ENCODE measurements at regions not wholly inside any gene's neighbourhood (a gene's known extent, or its start where the extent isn't known, plus 50 kb on each side); places are given as distances from the start of the nearest gene placed in this dataset.

DNA sequence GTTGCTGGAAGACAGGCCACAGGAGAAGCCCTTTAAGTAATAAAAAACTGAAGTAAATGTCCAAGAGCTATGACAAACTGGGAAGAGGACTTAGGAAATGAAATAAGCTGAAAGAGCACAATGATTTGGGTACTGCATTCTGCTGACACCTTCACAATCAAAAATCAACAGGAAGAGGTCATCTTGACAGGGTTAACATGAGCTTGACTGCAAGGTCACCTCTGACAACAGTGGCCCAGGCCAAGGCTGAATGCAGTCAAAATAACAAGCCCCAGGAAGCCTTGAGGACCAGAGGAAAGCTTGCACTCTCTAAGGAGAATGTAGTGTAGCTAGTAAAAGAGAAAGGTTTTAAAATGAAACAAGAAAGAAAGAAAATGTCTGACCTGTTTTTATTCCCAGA, 179.3 kb downstream of the SEC16B start:
- Mint-ChIP-seq H3K27ac (no peak overlapping the region), H3K9me3 (peaks cover 0 to 2% of the 10 kb centered on the region in 2 donors), H3K4me3 (no peak overlapping the region), H3K36me3 (no peaks in the 10 kb centered on the region), H3K27me3 (no peaks in the 10 kb centered on the region), H3K4me1 (no peaks in the 10 kb centered on the region)
- DNase-seq: no peak
- no peak for ATAC-seq (replicated peaks)

DNA sequence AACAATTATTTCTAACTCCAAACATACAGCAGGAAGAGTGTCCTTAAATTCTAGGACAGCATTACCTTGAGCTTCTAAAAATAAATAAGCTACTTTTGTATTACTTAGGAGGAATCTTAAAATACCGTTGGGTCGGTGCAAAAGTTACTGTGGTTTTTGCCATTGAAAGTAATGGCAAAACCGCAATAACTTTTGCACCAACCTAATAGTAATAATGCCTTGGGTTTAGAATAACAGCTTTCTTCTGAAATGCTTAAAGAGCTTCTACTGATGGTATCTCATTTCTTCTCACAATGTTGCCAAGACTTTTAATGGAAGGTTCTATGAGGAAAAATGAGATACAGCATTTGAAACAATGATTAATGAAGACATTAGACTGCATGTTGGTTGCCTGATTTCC, 179.9 kb downstream of the SEC16B start:
- no peaks in the 10 kb centered on the region for H3K4me1 Mint-ChIP-seq
- H3K27me3 Mint-ChIP-seq: no peaks in the 10 kb centered on the region
- H3K9me3 Mint-ChIP-seq: peaks cover 0 to 2% of the 10 kb centered on the region in 2 donors
- H3K27ac Mint-ChIP-seq: no peak overlapping the region
- DNase-seq (no peak), ATAC-seq (replicated peaks) (no peak)
- H3K4me3 Mint-ChIP-seq: no peak overlapping the region
- H3K36me3 Mint-ChIP-seq: no peaks in the 10 kb centered on the region

DNA sequence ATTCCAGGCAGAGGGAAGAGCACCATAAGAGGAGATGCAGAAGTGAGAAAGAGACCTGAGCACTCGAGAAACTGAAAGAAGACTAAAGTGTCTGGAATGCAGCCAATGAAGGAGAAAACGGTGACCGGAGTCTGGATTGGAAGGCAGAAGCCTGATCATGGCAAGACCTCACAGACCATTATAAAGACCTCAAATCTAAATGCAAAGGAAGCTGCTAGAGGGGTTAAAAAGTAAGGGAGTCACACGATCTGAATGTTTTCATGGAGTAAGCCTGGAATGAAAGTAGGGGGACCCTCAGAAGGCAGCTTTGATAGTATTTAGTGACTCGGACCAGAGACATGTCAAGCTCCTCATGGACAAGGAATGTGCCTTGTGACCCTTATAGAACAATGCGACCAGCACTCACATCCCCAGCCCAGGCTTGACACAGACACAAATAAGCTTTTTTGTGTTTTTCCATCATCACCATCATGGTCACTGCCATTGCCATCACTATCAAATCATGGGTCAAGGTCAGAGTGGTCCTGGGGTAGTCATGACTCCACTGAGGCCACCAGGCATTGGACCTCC, 183.6 kb downstream of the SEC16B start:
- ATAC-seq (replicated peaks): no peak
- Mint-ChIP-seq H3K4me3 (no peak overlapping the region), H3K27me3 (no peaks in the 10 kb centered on the region), H3K27ac (no peak overlapping the region), H3K9me3 (peaks cover 0 to 2% of the 10 kb centered on the region in 2 donors), H3K4me1 (no peaks in the 10 kb centered on the region), H3K36me3 (no peaks in the 10 kb centered on the region)
- no peak for DNase-seq

DNA sequence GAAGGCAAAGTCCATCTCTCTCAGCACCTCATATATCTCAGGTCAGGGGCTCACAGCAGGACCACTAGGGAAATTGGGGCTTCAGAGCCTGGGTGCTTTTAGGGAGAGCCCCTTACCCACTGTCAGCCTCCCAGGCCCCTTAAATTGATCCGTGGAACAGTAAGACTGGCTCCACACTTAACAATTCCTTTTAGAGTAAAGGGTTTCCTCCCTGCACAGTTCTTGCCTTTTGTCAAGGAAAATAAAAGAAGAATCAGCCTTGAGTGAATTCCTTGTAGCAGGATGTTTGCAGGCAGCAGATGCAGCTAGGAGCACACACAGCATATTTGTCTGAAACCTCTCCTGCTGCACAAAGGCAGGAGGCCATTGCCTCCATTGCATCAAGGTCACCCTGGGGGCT, 184.9 kb downstream of the SEC16B start:
- H3K27me3 Mint-ChIP-seq: no peaks in the 10 kb centered on the region
- no peak overlapping the region for H3K4me3 Mint-ChIP-seq
- ATAC-seq (replicated peaks) (no peak), DNase-seq (no peak)
- no peaks in the 10 kb centered on the region for H3K36me3 Mint-ChIP-seq
- H3K27ac Mint-ChIP-seq: no peak overlapping the region
- peaks cover 0 to 2% of the 10 kb centered on the region in 2 donors for H3K9me3 Mint-ChIP-seq
- no peaks in the 10 kb centered on the region for H3K4me1 Mint-ChIP-seq

DNA sequence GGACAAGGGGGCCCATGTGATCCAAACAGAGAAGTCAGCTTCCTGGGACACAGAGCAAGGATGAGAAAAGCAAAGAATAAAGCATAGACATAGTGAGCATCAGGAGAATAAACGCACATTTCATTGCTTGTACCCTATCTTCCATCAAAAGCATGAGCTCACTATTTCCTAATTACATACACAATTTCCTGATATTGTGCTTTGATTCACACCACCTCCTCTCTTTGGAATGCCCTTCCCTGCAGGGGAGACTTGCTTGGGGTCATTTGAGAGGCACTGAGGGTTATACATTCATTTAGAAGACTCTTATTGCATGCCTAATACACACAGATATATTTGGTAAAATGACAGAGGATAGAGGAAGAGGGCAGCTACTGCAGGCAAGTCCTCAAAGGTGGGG, 185.4 kb downstream of the SEC16B start:
- no peak overlapping the region for H3K27ac Mint-ChIP-seq
- ATAC-seq (replicated peaks) (no peak), DNase-seq (no peak)
- no peaks in the 10 kb centered on the region for H3K36me3 Mint-ChIP-seq
- no peaks in the 10 kb centered on the region for H3K4me1 Mint-ChIP-seq
- H3K4me3 Mint-ChIP-seq: no peak overlapping the region
- peaks cover 0 to 2% of the 10 kb centered on the region in 2 donors for H3K9me3 Mint-ChIP-seq
- H3K27me3 Mint-ChIP-seq: no peaks in the 10 kb centered on the region

DNA sequence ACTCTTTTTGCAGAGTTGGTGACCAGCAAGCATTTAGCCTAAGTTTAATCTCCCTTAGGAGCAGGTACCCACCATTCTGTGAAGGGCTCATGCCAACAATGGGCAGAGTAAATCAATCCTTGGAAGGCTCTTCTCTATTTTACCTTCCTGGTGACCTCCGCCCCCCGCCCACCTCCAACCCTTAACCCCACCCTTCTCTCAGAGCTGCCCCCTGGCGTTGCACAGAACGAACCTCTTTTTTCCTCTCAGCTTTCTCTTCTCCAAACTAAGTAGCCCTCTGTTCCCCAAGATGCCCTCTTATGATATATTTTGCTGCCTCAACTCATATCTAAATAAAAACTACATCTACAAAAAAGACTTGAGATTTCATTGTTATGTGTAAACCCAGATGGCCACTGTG, 186.8 kb downstream of the SEC16B start:
- no peak overlapping the region for H3K4me3 Mint-ChIP-seq
- ATAC-seq (replicated peaks) (no peak), DNase-seq (no peak)
- H3K36me3 Mint-ChIP-seq: no peaks in the 10 kb centered on the region
- H3K4me1 Mint-ChIP-seq: no peaks in the 10 kb centered on the region
- H3K27me3 Mint-ChIP-seq: no peaks in the 10 kb centered on the region
- H3K27ac Mint-ChIP-seq: no peak overlapping the region
- H3K9me3 Mint-ChIP-seq: peaks cover 0 to 2% of the 10 kb centered on the region in 2 donors

DNA sequence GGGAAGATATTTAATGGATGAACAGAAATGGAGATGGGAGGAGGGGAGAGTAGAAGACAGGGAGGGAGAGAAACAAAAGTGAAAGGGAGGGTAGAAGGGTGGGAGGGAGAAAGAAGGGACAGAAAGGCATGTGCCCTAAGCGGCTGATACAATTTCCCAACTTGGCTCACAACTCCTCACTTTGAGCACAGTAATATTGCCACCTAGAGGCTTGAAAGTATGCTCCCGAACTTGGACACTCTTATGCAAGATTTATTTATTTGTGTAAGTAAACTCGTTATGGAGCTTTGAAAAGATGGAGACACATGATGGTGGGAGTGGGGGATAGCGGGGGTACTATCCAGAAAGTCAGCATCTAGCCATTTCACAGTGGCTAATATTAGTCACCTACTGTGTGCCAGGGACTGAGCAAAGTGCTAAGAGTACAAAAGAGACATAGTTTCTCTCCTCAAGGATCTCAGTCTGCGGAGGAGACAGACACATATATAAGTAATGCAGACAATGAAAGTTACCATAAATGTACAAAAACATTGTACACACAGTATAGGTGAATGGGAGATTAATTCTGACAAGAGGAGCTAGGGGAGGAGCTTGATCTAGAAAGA, 189.7 kb downstream of the SEC16B start:
- Mint-ChIP-seq H3K9me3 (peaks cover 0 to 6% of the 10 kb centered on the region in 2 donors), H3K36me3 (no peaks in the 10 kb centered on the region), H3K4me3 (no peak overlapping the region), H3K27ac (no peak overlapping the region), H3K4me1 (no peaks in the 10 kb centered on the region), H3K27me3 (no peaks in the 10 kb centered on the region)
- DNase-seq: no peak
- ATAC-seq (replicated peaks): no peak

DNA sequence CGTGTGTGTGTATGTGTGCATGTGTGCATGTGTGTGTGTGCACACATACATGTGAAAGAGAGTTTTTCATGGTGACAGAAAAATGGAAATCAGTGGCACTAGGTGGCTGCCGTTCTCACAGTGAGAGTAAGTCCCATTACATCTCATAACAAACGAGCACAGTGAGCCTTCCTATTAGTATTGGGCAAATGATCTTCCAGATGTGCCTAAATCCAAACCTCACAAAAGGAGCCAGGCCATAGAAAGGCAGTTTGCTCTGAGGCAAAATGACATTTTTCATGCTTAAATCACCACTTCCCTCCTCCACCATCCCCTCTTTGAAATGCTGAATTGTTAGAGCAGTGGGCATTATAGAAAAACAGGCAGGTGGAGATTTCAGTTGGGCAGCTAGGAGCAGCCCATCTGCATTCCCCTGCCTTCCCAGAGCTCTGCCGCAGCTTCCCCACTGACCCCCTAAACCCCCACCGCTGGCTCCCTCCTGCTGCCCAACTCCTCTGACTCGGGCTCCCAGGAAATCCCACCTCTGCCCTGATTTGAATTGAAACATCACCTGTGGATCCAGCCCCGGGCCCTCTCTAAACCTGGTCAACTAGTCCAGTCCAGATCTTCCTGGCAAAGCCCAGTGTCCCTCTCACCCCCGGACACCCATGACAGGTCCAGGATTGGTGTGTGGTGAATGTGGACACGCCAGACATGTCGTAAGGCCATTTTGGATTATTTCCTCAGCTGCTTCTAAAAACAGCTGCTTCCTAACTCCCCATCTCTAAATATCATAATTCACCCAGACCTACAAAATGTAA, 190.5 kb downstream of the SEC16B start:
- peaks cover 0 to 6% of the 10 kb centered on the region in 2 donors for H3K9me3 Mint-ChIP-seq
- H3K4me1 Mint-ChIP-seq: no peaks in the 10 kb centered on the region
- H3K27me3 Mint-ChIP-seq: no peaks in the 10 kb centered on the region
- no peak for DNase-seq
- no peak overlapping the region for H3K27ac Mint-ChIP-seq
- no peak for ATAC-seq (replicated peaks)
- no peak overlapping the region for H3K4me3 Mint-ChIP-seq
- H3K36me3 Mint-ChIP-seq: no peaks in the 10 kb centered on the region

DNA sequence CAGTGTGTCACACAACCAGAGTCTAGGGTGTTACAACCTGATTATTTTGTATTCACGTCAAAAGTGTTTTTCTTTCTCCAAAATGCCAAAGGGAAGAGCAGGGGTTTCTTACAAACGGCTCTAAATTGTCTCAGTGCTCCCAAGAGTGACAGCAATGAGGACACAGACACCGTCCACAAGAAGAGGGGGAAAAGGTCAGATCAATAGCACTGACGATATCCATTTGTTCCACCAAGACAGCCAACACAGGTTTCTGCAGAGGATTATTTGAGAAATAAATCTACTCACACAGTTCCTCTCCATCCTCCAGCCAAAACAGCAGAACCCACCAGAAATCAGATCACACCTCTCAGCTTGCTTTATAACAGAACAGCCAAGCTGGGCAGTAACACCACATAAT, 193.9 kb downstream of the SEC16B start:
- ATAC-seq (replicated peaks): no peak
- Mint-ChIP-seq H3K36me3 (no peaks in the 10 kb centered on the region), H3K9me3 (peaks cover 5 to 10% of the 10 kb centered on the region in 2 donors)

DNA sequence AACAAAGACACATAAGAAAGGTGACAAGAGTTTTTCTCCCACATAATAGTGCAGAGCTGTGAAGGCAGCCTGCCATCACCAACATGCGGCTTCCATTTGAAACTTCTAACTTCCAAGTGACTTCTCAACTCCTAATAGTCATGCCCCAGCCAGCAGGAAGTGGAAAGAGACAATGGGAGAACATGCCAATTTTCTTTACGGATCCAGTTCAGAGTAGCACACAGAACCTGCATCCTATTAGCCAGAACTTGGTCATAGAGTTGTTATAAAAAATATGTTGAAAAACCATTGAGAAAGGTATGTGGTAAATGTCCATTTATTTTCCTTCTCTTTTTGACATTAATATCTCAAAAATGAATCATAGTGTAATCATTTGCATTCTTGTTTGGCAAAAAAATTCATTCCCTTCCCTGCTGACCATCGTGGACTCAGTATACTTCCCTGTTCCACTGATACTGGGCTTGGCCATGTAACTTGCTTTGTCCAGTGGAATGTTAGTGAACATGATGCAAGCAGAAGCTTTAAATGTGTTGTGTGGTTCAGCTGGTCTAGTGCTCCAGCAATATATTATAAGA, 197.4 kb downstream of the SEC16B start:
- DNase-seq (no peak), ATAC-seq (replicated peaks) (no peak)
- Mint-ChIP-seq H3K27ac (no peak overlapping the region), H3K4me1 (no peaks in the 10 kb centered on the region), H3K9me3 (peaks cover 5 to 15% of the 10 kb centered on the region in 2 donors), H3K27me3 (no peaks in the 10 kb centered on the region), H3K4me3 (no peak overlapping the region), H3K36me3 (no peaks in the 10 kb centered on the region)

More for the DNA sequence above, 193.9 kb downstream of the SEC16B start:
- Mint-ChIP-seq H3K27ac (no peak overlapping the region), H3K4me3 (no peak overlapping the region), H3K27me3 (no peaks in the 10 kb centered on the region), H3K4me1 (no peaks in the 10 kb centered on the region)
- no peak for DNase-seq

DNA sequence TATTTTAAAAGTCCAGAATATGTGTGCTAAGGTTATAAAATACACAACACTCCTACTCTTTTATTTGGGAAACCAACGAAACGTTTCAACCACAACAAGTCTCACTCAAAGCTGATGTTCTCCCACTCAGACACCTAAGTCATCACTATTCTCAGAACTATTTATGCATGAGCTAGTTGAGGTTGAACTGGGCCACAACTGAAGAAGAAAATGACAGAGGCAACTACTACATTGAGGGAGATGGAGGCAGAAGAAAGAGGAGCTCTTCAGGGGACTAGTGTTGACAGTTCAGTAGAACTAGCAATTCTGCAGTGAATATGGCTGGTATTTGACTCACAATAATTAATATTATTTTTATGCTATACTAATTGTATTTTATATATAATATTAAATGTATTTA, 198.2 kb downstream of the SEC16B start:
- DNase-seq (no peak), ATAC-seq (replicated peaks) (no peak)
- Mint-ChIP-seq H3K27ac (no peak overlapping the region), H3K4me1 (no peaks in the 10 kb centered on the region), H3K4me3 (no peak overlapping the region), H3K27me3 (no peaks in the 10 kb centered on the region), H3K36me3 (no peaks in the 10 kb centered on the region), H3K9me3 (peaks cover 5 to 15% of the 10 kb centered on the region in 2 donors)

DNA sequence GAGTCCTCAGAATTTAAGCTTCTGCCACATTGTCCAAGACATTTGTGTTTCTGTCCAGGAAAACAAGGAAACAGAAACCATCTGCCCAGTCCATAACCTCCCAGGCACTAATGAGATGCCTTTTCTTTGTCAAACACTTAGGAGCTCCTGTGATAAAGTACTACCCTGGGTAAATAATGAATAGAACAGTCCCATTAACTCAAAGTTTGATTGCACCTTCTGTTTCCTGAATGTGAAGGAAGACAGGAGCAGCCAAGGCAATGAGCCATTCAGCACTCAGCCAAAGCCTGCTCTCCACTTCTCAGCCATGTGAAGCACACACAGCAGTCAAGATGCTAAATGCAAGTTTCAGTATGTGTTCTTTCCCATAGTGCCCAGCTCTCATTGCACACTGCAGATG, 199.8 kb downstream of the SEC16B start:
- no peak for DNase-seq
- H3K27ac Mint-ChIP-seq: no peak overlapping the region
- H3K36me3 Mint-ChIP-seq: no peaks in the 10 kb centered on the region
- ATAC-seq (replicated peaks): no peak
- H3K9me3 Mint-ChIP-seq: peaks cover 5 to 11% of the 10 kb centered on the region in 2 donors
- no peaks in the 10 kb centered on the region for H3K27me3 Mint-ChIP-seq
- no peaks in the 10 kb centered on the region for H3K4me1 Mint-ChIP-seq
- H3K4me3 Mint-ChIP-seq: no peak overlapping the region

DNA sequence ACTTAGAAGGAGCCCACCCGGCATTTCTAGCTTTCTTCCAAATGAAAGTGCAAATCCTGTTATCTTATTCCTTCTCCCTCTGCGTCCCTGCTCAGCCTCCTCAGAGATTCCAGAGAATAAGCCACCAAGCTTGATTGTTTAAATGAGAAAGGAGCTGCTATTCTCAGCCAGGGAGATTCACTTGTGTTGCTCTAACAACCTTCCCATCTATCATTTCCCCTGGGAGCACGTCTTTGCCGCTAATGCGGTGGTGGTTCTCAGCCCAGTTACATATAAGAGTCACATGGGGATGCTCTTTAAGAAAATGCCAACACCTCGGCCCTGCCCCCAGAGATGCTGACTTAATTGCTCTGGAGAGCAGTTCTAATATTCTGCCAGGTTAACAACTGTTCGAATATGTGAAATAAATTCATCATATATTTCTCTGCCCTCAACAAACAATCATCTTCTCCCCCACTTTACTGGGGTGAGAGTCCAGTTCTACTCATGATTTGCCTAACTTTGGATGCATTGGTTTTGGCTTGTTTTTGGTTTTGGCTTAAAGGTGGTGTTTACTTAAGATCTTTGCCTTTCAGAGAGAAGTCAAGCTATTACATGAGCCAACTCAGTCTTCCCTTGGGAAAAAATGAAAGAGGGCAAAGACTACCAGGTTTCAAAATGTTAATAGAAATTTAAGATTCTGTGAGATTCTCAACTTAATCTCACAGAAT, 213.9 kb downstream of the SEC16B start:
- H3K9me3 Mint-ChIP-seq: peaks cover 4 to 5% of the 10 kb centered on the region in 2 donors
- no peak overlapping the region for H3K4me3 Mint-ChIP-seq
- no peak for DNase-seq
- no peaks in the 10 kb centered on the region for H3K27me3 Mint-ChIP-seq
- no peaks in the 10 kb centered on the region for H3K4me1 Mint-ChIP-seq
- no peak for ATAC-seq (replicated peaks)
- no peaks in the 10 kb centered on the region for H3K36me3 Mint-ChIP-seq
- no peak overlapping the region for H3K27ac Mint-ChIP-seq

DNA sequence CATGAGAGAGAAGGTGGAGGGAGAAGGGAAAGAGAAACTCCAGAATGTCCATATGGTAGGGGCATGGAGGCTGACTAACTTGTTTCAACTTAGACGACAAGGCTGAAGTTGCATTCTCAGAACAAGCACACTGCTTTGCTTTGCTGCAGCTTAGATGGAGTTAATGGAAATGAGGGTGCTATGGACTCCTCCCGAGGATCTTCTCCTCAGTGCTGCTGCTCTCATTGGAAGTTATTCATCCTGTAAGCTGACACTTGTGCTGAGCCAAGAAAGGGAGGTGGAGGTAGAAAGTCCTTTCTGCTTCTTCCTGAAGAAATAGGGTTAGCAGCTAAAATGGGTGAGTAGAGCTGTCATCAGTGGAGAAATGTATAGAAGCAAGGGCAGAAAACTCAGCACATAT, 215.3 kb downstream of the SEC16B start:
- no peaks in the 10 kb centered on the region for H3K36me3 Mint-ChIP-seq
- no peak overlapping the region for H3K4me3 Mint-ChIP-seq
- no peak overlapping the region for H3K27ac Mint-ChIP-seq
- H3K9me3 Mint-ChIP-seq: peaks cover 4 to 5% of the 10 kb centered on the region in 2 donors
- no peaks in the 10 kb centered on the region for H3K4me1 Mint-ChIP-seq
- no peaks in the 10 kb centered on the region for H3K27me3 Mint-ChIP-seq
- ATAC-seq (replicated peaks) (no peak), DNase-seq (no peak)
